ENCODE measurements at regions not wholly inside any gene's neighbourhood (a gene's known extent, or its start where the extent isn't known, plus 50 kb on each side); places are given as distances from the start of the nearest gene placed in this dataset.

- H3K9ac ChIP-seq (ENCODE audit: low read length) = no peak overlapping the region
- no peak overlapping the region for H3K4me3 ChIP-seq (ENCODE audit: low read length)
- no peaks in the 10 kb centered on the region for H3K27me3 ChIP-seq (ENCODE audit: control insufficient read depth, insufficient read depth, low read length)
- no peaks in the 10 kb centered on the region for H3K4me1 ChIP-seq (ENCODE audit: control insufficient read depth, insufficient read depth, low read length)
- H3K36me3 ChIP-seq (ENCODE audit: control insufficient read depth, insufficient read depth, low read length) = no peaks in the 10 kb centered on the region
- H3K27ac ChIP-seq (ENCODE audit: low read depth, low read length) = no peak overlapping the region
Observed at GRCh38 chr2:226270285-226271058, 529.1 kb downstream of the IRS1 start.

GRCh38 chr2:226267516-226268289 lies 531.9 kb downstream of the IRS1 start:
- Histone ChIP-seq H3K9ac (ENCODE audit: low read length) (no peak overlapping the region), H3K27ac (ENCODE audit: low read depth, low read length) (no peak overlapping the region), H3K4me1 (ENCODE audit: control insufficient read depth, insufficient read depth, low read length) (no peaks in the 10 kb centered on the region), H3K36me3 (ENCODE audit: control insufficient read depth, insufficient read depth, low read length) (no peaks in the 10 kb centered on the region), H3K27me3 (ENCODE audit: control insufficient read depth, insufficient read depth, low read length) (no peaks in the 10 kb centered on the region), H3K4me3 (ENCODE audit: low read length) (no peak overlapping the region)

DNA sequence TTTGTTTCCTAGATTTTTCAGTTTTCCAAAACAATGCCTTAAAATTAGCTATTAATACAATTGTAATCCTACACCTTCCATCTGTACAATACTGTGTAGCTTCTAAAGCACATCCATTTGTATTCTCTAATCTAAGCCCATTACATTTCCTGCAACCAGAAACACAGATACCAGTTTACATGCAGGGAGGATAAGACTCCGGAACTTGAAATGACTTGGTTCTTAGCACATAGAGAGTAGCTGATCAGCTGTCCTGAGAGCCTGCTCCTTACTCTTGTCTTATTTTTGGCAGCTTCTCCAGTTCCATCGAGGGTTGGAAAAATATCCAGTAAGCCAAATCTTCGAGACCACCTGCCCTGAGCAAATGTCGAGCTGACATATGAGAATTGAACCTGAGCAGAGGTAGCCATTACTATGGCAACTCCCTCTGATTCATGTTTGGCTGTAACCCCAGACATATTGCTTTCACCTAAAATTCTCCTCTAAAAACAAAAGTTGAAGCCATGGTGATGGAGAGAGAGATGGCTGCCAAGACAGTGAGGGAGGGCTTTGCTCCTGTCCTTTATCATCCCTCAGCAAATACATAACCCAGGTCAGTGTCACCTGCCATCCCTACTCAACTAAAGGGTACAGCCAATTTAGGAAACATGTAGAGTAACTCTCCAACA lies 542.8 kb downstream of the IRS1 start:
- Histone ChIP-seq H3K9ac (ENCODE audit: low read length) (no peak overlapping the region), H3K36me3 (ENCODE audit: control insufficient read depth, insufficient read depth, low read length) (no peaks in the 10 kb centered on the region), H3K4me1 (ENCODE audit: control insufficient read depth, insufficient read depth, low read length) (peaks cover 8% of the 10 kb centered on the region), H3K27me3 (ENCODE audit: control insufficient read depth, insufficient read depth, low read length) (no peaks in the 10 kb centered on the region), H3K4me3 (ENCODE audit: low read length) (no peak overlapping the region), H3K27ac (ENCODE audit: low read depth, low read length) (peak overlapping the region; percentile 18)

GRCh38 chr2:226256237-226256636 lies 543.4 kb downstream of the IRS1 start:
- peak overlapping the region; percentile 18 for H3K27ac ChIP-seq (ENCODE audit: low read depth, low read length)
- H3K9ac ChIP-seq (ENCODE audit: low read length) = no peak overlapping the region
- no peak overlapping the region for H3K4me3 ChIP-seq (ENCODE audit: low read length)
- H3K4me1 ChIP-seq (ENCODE audit: control insufficient read depth, insufficient read depth, low read length) = peaks cover 8% of the 10 kb centered on the region
- no peaks in the 10 kb centered on the region for H3K27me3 ChIP-seq (ENCODE audit: control insufficient read depth, insufficient read depth, low read length)
- H3K36me3 ChIP-seq (ENCODE audit: control insufficient read depth, insufficient read depth, low read length) = no peaks in the 10 kb centered on the region

DNA sequence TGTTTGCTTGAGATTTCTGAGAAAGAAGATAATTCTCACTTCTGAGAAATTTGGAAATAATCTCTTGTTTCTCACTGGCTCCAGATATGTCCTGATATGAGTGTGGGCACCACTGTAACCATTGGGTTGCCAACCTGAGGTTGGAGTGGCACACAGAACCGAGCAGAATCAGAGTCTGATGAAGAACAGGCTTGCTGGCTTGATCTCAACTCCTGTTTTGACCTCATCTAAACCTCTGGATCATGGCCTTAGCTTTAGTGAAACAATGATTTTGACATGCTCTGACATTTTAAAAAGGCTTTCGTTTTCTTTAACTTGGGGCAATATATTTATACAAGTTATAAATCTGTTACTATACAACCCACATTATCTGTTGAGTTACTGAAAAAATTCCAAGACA lies 548.0 kb downstream of the IRS1 start:
- Histone ChIP-seq H3K4me1 (ENCODE audit: control insufficient read depth, insufficient read depth, low read length) (peaks cover 7% of the 10 kb centered on the region), H3K27ac (ENCODE audit: low read depth, low read length) (peak overlapping the region; percentile 18), H3K4me3 (ENCODE audit: low read length) (no peak overlapping the region), H3K9ac (ENCODE audit: low read length) (no peak overlapping the region), H3K36me3 (ENCODE audit: control insufficient read depth, insufficient read depth, low read length) (no peaks in the 10 kb centered on the region), H3K27me3 (ENCODE audit: control insufficient read depth, insufficient read depth, low read length) (no peaks in the 10 kb centered on the region)

GRCh38 chr2:226247289-226248275 lies 552.0 kb downstream of the IRS1 start:
- no peak overlapping the region for H3K9ac ChIP-seq (ENCODE audit: low read length)
- H3K27ac ChIP-seq (ENCODE audit: low read depth, low read length) = no peak overlapping the region
- H3K4me1 ChIP-seq (ENCODE audit: control insufficient read depth, insufficient read depth, low read length) = peaks cover 4% of the 10 kb centered on the region
- H3K4me3 ChIP-seq (ENCODE audit: low read length) = no peak overlapping the region
- H3K27me3 ChIP-seq (ENCODE audit: control insufficient read depth, insufficient read depth, low read length) = no peaks in the 10 kb centered on the region
- H3K36me3 ChIP-seq (ENCODE audit: control insufficient read depth, insufficient read depth, low read length) = no peaks in the 10 kb centered on the region

- H3K27ac ChIP-seq (ENCODE audit: low read depth, low read length) = no peak overlapping the region
- no peak overlapping the region for H3K4me3 ChIP-seq (ENCODE audit: low read length)
- H3K36me3 ChIP-seq (ENCODE audit: control insufficient read depth, insufficient read depth, low read length) = no peaks in the 10 kb centered on the region
- H3K9ac ChIP-seq (ENCODE audit: low read length) = no peak overlapping the region
- H3K4me1 ChIP-seq (ENCODE audit: control insufficient read depth, insufficient read depth, low read length) = no peaks in the 10 kb centered on the region
- no peaks in the 10 kb centered on the region for H3K27me3 ChIP-seq (ENCODE audit: control insufficient read depth, insufficient read depth, low read length)
Observed at GRCh38 chr2:226234187-226234586, 565.4 kb downstream of the IRS1 start.

DNA sequence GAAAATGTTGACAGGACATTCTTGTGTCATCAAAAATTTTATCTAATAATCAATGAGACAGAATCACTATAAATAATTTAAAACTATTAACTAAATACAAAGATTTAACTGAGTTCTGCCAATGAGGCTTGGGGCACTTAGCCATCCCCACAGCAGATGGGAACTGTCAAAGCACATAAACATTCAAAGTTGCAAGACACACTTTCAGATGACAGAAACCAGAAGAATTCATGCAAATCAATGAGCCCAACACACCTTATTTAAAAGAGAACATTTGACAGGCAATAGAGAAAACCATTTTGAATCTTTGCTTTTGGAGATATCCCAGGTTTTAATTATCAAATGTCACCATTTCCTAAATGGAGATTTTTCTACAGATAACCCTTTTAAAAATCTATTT lies 566.2 kb downstream of the IRS1 start:
- Histone ChIP-seq H3K27me3 (ENCODE audit: control insufficient read depth, insufficient read depth, low read length) (no peaks in the 10 kb centered on the region), H3K4me1 (ENCODE audit: control insufficient read depth, insufficient read depth, low read length) (no peaks in the 10 kb centered on the region), H3K9ac (ENCODE audit: low read length) (no peak overlapping the region), H3K4me3 (ENCODE audit: low read length) (no peak overlapping the region), H3K27ac (ENCODE audit: low read depth, low read length) (no peak overlapping the region), H3K36me3 (ENCODE audit: control insufficient read depth, insufficient read depth, low read length) (no peaks in the 10 kb centered on the region)

DNA sequence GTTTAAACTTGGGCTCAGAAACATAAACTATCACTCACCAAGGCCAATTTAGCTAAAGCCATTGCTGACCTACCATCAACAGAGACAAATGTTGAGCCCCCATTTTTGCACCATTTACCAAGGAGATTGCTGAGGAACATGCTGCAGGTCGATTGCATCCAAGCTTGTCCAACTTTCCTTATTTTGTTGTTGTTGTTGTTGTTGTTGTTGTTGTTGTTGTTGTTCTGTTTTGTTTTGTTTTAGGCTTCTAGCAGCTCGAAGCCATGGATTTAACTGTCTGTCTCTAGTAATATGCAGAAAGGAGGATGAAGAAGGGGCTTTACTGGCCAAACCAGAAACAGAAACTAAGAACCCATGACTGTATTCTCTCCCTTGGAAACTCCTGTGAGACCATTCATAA lies 571.5 kb downstream of the IRS1 start:
- no peak overlapping the region for H3K27ac ChIP-seq (ENCODE audit: low read depth, low read length)
- no peak overlapping the region for H3K9ac ChIP-seq (ENCODE audit: low read length)
- H3K36me3 ChIP-seq (ENCODE audit: control insufficient read depth, insufficient read depth, low read length) = no peaks in the 10 kb centered on the region
- H3K4me3 ChIP-seq (ENCODE audit: low read length) = no peak overlapping the region
- H3K4me1 ChIP-seq (ENCODE audit: control insufficient read depth, insufficient read depth, low read length) = no peaks in the 10 kb centered on the region
- no peaks in the 10 kb centered on the region for H3K27me3 ChIP-seq (ENCODE audit: control insufficient read depth, insufficient read depth, low read length)

DNA sequence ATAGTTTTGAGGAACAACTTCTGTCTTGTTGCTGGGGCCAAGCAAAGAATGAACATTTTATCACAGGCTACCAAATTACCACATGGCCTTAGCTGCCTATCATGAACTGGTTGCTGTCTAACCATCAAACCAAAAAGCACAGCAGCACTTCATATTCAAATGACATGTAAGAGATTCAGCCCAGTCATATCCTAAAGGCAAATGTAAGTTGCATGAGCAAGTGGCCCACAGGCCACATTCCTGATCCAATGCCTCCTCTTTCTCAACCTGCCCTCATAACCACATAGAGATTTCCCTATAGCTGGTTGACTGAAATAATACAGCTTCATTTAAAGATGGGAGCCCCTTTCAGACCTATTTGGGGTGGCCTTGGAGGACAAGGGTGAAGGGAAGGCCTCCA lies 572.3 kb downstream of the IRS1 start:
- Histone ChIP-seq H3K4me1 (ENCODE audit: control insufficient read depth, insufficient read depth, low read length) (no peaks in the 10 kb centered on the region), H3K4me3 (ENCODE audit: low read length) (no peak overlapping the region), H3K36me3 (ENCODE audit: control insufficient read depth, insufficient read depth, low read length) (no peaks in the 10 kb centered on the region), H3K9ac (ENCODE audit: low read length) (no peak overlapping the region), H3K27ac (ENCODE audit: low read depth, low read length) (no peak overlapping the region), H3K27me3 (ENCODE audit: control insufficient read depth, insufficient read depth, low read length) (no peaks in the 10 kb centered on the region)

GRCh38 chr2:226223704-226224103 lies 575.9 kb downstream of the IRS1 start:
- H3K9ac ChIP-seq (ENCODE audit: low read length) = no peak overlapping the region
- no peaks in the 10 kb centered on the region for H3K27me3 ChIP-seq (ENCODE audit: control insufficient read depth, insufficient read depth, low read length)
- no peak overlapping the region for H3K4me3 ChIP-seq (ENCODE audit: low read length)
- no peaks in the 10 kb centered on the region for H3K36me3 ChIP-seq (ENCODE audit: control insufficient read depth, insufficient read depth, low read length)
- no peak overlapping the region for H3K27ac ChIP-seq (ENCODE audit: low read depth, low read length)
- H3K4me1 ChIP-seq (ENCODE audit: control insufficient read depth, insufficient read depth, low read length) = no peaks in the 10 kb centered on the region

- no peak overlapping the region for H3K4me3 ChIP-seq (ENCODE audit: low read length)
- H3K27ac ChIP-seq (ENCODE audit: low read depth, low read length) = no peak overlapping the region
- no peaks in the 10 kb centered on the region for H3K27me3 ChIP-seq (ENCODE audit: control insufficient read depth, insufficient read depth, low read length)
- no peaks in the 10 kb centered on the region for H3K36me3 ChIP-seq (ENCODE audit: control insufficient read depth, insufficient read depth, low read length)
- H3K4me1 ChIP-seq (ENCODE audit: control insufficient read depth, insufficient read depth, low read length) = no peaks in the 10 kb centered on the region
- no peak overlapping the region for H3K9ac ChIP-seq (ENCODE audit: low read length)
Observed at GRCh38 chr2:226220511-226220910, 579.1 kb downstream of the IRS1 start.

All from rectal smooth muscle tissue (tissue), 1 donor.